Amygdala (tissue), 56 donors: ENCODE measurements at regions not wholly inside any gene's neighbourhood (a gene's known extent, or its start where the extent isn't known, plus 50 kb on each side); places are given as distances from the start of the nearest gene placed in this dataset.

Experiments
- DNase-seq, 56 donors: peaks; one replicate each; lab custom pipeline; 2025; lab: John Stamatoyannopoulos, UW

- DNase-seq: peak in 3 of 56 donors; percentile 2 to 24 (median 16)
These were observed 214.1 kb downstream of the C1D start for GRCh38 chr2:67848551-67849285.

- no peak for DNase-seq
These were observed 211.8 kb downstream of the C1D start for GRCh38 chr2:67851016-67851415.

GRCh38 chr2:67851956-67852824, 210.6 kb downstream of the C1D start:
- DNase-seq: peak in 1 of 56 donors; percentile 3

- DNase-seq: no peak
These were observed 208.6 kb downstream of the C1D start for GRCh38 chr2:67854103-67854743.

GRCh38 chr2:67854798-67855197, 208.0 kb downstream of the C1D start:
- DNase-seq: no peak

GRCh38 chr2:67856866-67857265, 205.9 kb downstream of the C1D start:
- no peak for DNase-seq

GRCh38 chr2:67857836-67858235, 205.0 kb downstream of the C1D start:
- DNase-seq: no peak

- DNase-seq: no peak
These were observed 203.9 kb downstream of the C1D start for GRCh38 chr2:67858886-67859285.

- no peak for DNase-seq
These were observed 196.9 kb downstream of the C1D start for GRCh38 chr2:67865917-67866316.

- no peak for DNase-seq
These were observed 195.1 kb downstream of the C1D start for GRCh38 chr2:67867735-67868134.

- peak in 10 of 56 donors; percentile 5 to 52 (median 20) for DNase-seq
These were observed 191.0 kb downstream of the C1D start for GRCh38 chr2:67871686-67872412.

GRCh38 chr2:67872481-67872880, 190.3 kb downstream of the C1D start:
- no peak for DNase-seq

GRCh38 chr2:67873916-67874315, 188.9 kb downstream of the C1D start:
- no peak for DNase-seq

- DNase-seq: no peak
These were observed 186.6 kb downstream of the C1D start for GRCh38 chr2:67876176-67876575.

- DNase-seq: peak in 6 of 56 donors; percentile 5 to 23 (median 11)
These were observed 185.5 kb downstream of the C1D start for GRCh38 chr2:67877301-67877700.

GRCh38 chr2:67878743-67879142, 184.1 kb downstream of the C1D start:
- DNase-seq: peak in 2 of 56 donors; percentile 4 to 33

- no peak for DNase-seq
These were observed 183.1 kb downstream of the C1D start for GRCh38 chr2:67879586-67880290.

GRCh38 chr2:67880291-67880761, 182.5 kb downstream of the C1D start:
- DNase-seq: peak in 1 of 56 donors; percentile 14

- no peak for DNase-seq
These were observed 181.0 kb downstream of the C1D start for GRCh38 chr2:67881816-67882215.
